K562 (cell line): ENCODE measurements at regions not wholly inside any gene's neighbourhood (a gene's known extent, or its start where the extent isn't known, plus 50 kb on each side); places are given as distances from the start of the nearest gene placed in this dataset.

Experiments used
- ATAC-seq: fragments of 200-7000 bp; cut with Tn5 transposase; 3 replicates; pipeline ENCODE4 v1.9.1; 2020; ENCODE audit warnings: moderate library complexity
- BruUV-seq: library from RNA; stranded (reverse); fragments of 400-500 nt; replicated peaks from 2 replicates; lab custom pipeline; 2021; lab: Mats Ljungman, UMichigan
- CTCF ChIA-PET: fragments of 300-600 bp; formaldehyde crosslinking; extraction: SDS; loops from one replicate; lab custom pipeline; 2021; ENCODE audit warnings: low intra/inter-chr PET ratio; lab: Yijun Ruan, JAX
- POLR2A ChIA-PET: fragments of 300-600, 350-650 bp; sonication (Branson Sonifier 250); formaldehyde crosslinking; extraction: SDS; loops from one replicate; lab custom pipeline; 2021; ENCODE audit warnings: antibody characterized with exemption, inconsistent platforms; lab: Yijun Ruan, JAX
- DNase-seq, 4 experiments: peaks; one replicate each; pipeline versions ENCODE4 v3.0.0 to v3.0.0-alpha.2; 2011 to 2018; ENCODE audit warnings: low spot score in 3 of 4, mixed read lengths in 3 of 4; ENCODE audit errors: extremely low read depth in 1 of 4
- FAIRE-seq: peaks from 2 replicates; lab custom pipeline; 2011; peaks lifted over from hg19 to GRCh38; lab: Jason Lieb, UNC
- H2AFZ ChIP-seq: 2 replicates; pipeline ENCODE4 v1.6.0; 2011; ENCODE audit warnings: low read depth, low read length, control low read depth, inconsistent platforms
- H3K27ac ChIP-seq: fragments of 200-600 bp; 3 replicates; pipeline ENCODE4 v1.8.0; 2011; ENCODE audit warnings: low read depth, mild to moderate bottlenecking, control low read depth, inconsistent platforms, low read length, moderate library complexity, mixed read lengths; ENCODE audit errors: extremely low read depth
- H3K27me3 ChIP-seq, 2 experiments: fragments of 300-600 bp in 1 of 2; 2 replicates in 1 of 2; 3 replicates in 1 of 2; pipeline versions ENCODE4 v1.6.0 to v1.8.0; 2011; ENCODE audit warnings: inconsistent platforms in 2 of 2, low read length in 2 of 2, mild to moderate bottlenecking in 1 of 2, mixed read lengths in 1 of 2, moderate library complexity in 1 of 2; ENCODE audit not compliant: control insufficient read depth in 2 of 2, insufficient read depth in 2 of 2
- H3K36me3 ChIP-seq: fragments of 300-600 bp; 3 replicates; pipeline ENCODE4 v1.8.0; 2011; ENCODE audit warnings: mild to moderate bottlenecking, low read length, inconsistent platforms; ENCODE audit not compliant: control insufficient read depth, insufficient read depth
- H3K4me1 ChIP-seq, 2 experiments: fragments of 200-600 bp in 1 of 2; replicated peaks in 1 of 2; 2 replicates in 1 of 2; 3 replicates in 1 of 2; pipeline versions ENCODE4 v1.5.1 to v1.8.0; 2011; ENCODE audit warnings: inconsistent platforms in 2 of 2, low read length in 2 of 2, mild to moderate bottlenecking in 1 of 2, mixed read lengths in 1 of 2, moderate library complexity in 1 of 2; ENCODE audit not compliant: control insufficient read depth in 2 of 2, insufficient read depth in 2 of 2
- H3K4me2 ChIP-seq: 2 replicates; pipeline ENCODE4 v1.6.1; 2011; ENCODE audit warnings: low read length, control low read depth, inconsistent platforms, mixed read lengths; ENCODE audit not compliant: insufficient read depth
- H3K4me3 ChIP-seq: fragments of 200-600 bp; sonication (generic), shearing (Covaris generic); 2 replicates; pipeline ENCODE4 v1.5.1; 2016; ENCODE audit warnings: control low read depth, inconsistent platforms
- H3K79me2 ChIP-seq: fragments of 200-600 bp; 3 replicates; pipeline ENCODE4 v1.8.0; 2011; ENCODE audit warnings: low read length, inconsistent platforms; ENCODE audit not compliant: control insufficient read depth, insufficient read depth
- H3K9ac ChIP-seq, 2 experiments: 2 replicates each; pipeline versions ENCODE4 v1.6.0 to v1.6.1; 2011; ENCODE audit warnings: low read depth in 2 of 2, low read length in 2 of 2, control low read depth in 1 of 2, inconsistent platforms in 1 of 2, mild to moderate bottlenecking in 1 of 2, mixed read lengths in 1 of 2; ENCODE audit not compliant: insufficient read depth in 1 of 2
- H3K9me1 ChIP-seq: one replicate; pipeline ENCODE4 v1.6.0; 2011; ENCODE audit warnings: inconsistent platforms, mild to moderate bottlenecking, low read length, moderate library complexity; ENCODE audit not compliant: control insufficient read depth, insufficient read depth
- H3K9me3 ChIP-seq: replicated peaks from 2 replicates; pipeline ENCODE4 v1.5.1; 2011; ENCODE audit warnings: low read depth, low read length, inconsistent platforms; ENCODE audit not compliant: control insufficient read depth, insufficient read depth
- H4K20me1 ChIP-seq: replicated peaks from 2 replicates; pipeline ENCODE4 v1.6.1; 2011; ENCODE audit warnings: low read length, inconsistent platforms, mixed read lengths; ENCODE audit not compliant: control insufficient read depth, insufficient read depth
- GTF2E2 ChIP-seq: fragments of 200-800 bp; sonication (Bioruptor generic); IDR thresholded peaks from 2 replicates; pipeline ENCODE4 v1.6.1; 2016; ENCODE audit warnings: missing genetic modification characterization, missing compliant biosample characterization
- HMGXB4 ChIP-seq: sonication (generic); formaldehyde crosslinking; IDR thresholded peaks from 2 replicates; pipeline ENCODE4 v1.8.1; 2023; ENCODE audit warnings: mild to moderate bottlenecking, missing genetic modification reagents
- KLF13 ChIP-seq: fragments of 450-650 bp; IDR thresholded peaks from 2 replicates; pipeline ENCODE4 v1.6.1; 2016; ENCODE audit warnings: missing genetic modification characterization, low read depth, mild to moderate bottlenecking, missing compliant biosample characterization, moderate library complexity, borderline replicate concordance
- PCBP2 ChIP-seq: fragments of 200-400 bp; formaldehyde crosslinking; IDR thresholded peaks from 2 replicates; pipeline ENCODE4 v1.6.1; 2018; ENCODE audit warnings: low read length, low read depth, mild to moderate bottlenecking, moderate library complexity; ENCODE audit not compliant: poor library complexity, severe bottlenecking
- PTTG1 ChIP-seq: fragments of 450-650 bp; IDR thresholded peaks from 2 replicates; pipeline ENCODE4 v1.6.1; 2016; ENCODE audit warnings: low read depth, mild to moderate bottlenecking, missing genetic modification characterization, missing compliant biosample characterization
- RBM17 ChIP-seq: fragments of 200-400 bp; formaldehyde crosslinking; IDR thresholded peaks from 2 replicates; pipeline ENCODE4 v1.6.1; 2017; ENCODE audit warnings: low read depth, mild to moderate bottlenecking, low read length, borderline replicate concordance
- ZBTB8A ChIP-seq: fragments of 450-650 bp; IDR thresholded peaks from 2 replicates; pipeline ENCODE4 v1.6.1; 2018; ENCODE audit warnings: mild to moderate bottlenecking, moderate library complexity; ENCODE audit not compliant: partially characterized antibody
- ZNF124 ChIP-seq: sonication (generic); formaldehyde crosslinking; IDR thresholded peaks from 2 replicates; pipeline ENCODE4 v1.8.1; 2022; ENCODE audit warnings: missing genetic modification reagents
- ZNF239 ChIP-seq: fragments of 250-450 bp; sonication (Bioruptor Pico); IDR thresholded peaks from 2 replicates; pipeline ENCODE4 v1.4.0; 2020; ENCODE audit warnings: mild to moderate bottlenecking
- ZNF282 ChIP-seq: sonication (generic); formaldehyde crosslinking; IDR thresholded peaks from 2 replicates; pipeline ENCODE4 v1.8.1; 2023; ENCODE audit warnings: missing genetic modification reagents
- ZNF699 ChIP-seq: fragments of 250-450 bp; sonication (Bioruptor Pico); IDR thresholded peaks from 2 replicates; pipeline ENCODE4 v1.8.0; 2021; ENCODE audit warnings: mild to moderate bottlenecking, moderate library complexity; ENCODE audit not compliant: insufficient replicate concordance
- ZNF76 ChIP-seq: fragments of 250-450 bp; sonication (Bioruptor Pico); IDR thresholded peaks from 2 replicates; pipeline ENCODE4 v1.4.0; 2020; ENCODE audit warnings: mild to moderate bottlenecking, moderate library complexity, borderline replicate concordance
- WGBS: fragments of 100-300 bp; shearing (Covaris generic); methylation state at CpG from one replicate; pipeline ENCODE4 v1.1.6; 2016; ENCODE audit warnings: low coverage, mixed read lengths; ENCODE audit not compliant: insufficient coverage; ENCODE audit errors: missing lambda C conversion rate; 5-methylcytosine and 5-hydroxymethylcytosine counted together
- in situ Hi-C: fragments of 300-500 bp; cut with MboI; formaldehyde crosslinking; loops from 4 replicates; pipeline ENCODE4 v1.15.0; 2018; ENCODE audit warnings: inconsistent platforms, mixed read lengths
- intact Hi-C: fragments of 100-400 bp; cut with micrococcal nuclease; formaldehyde crosslinking; loops from 2 replicates; pipeline ENCODE4 v1.14.2; 2022

- 0% methylated on average over 2 of the region's 3 CpGs for WGBS
- BruUV-seq, result no TSS peak
- H3K9me3 ChIP-seq, result no peaks in the 10 kb centered on the region
- no peak for DNase-seq
- no peak overlapping the region for H3K27ac ChIP-seq
- no peaks in the 10 kb centered on the region for H3K27me3 ChIP-seq
- intact Hi-C loops (no loop called here), in situ Hi-C loops (no loop called here)
- no peak overlapping the region for H3K9ac ChIP-seq
- POLR2A ChIA-PET, result interaction anchor here (1.0 kb wide), 1 partner anchor 10 kb away, joined by 3 read pairs; no protein-coding TSS in a partner anchor
- no peak overlapping the region for H2AFZ ChIP-seq
- ATAC-seq, result no peak
- no peaks in the 10 kb centered on the region for H3K9me1 ChIP-seq
- CTCF ChIA-PET, result no interaction called here
- no peaks in the 10 kb centered on the region for H3K79me2 ChIP-seq
- TF ChIP-seq RBM17, result no peak
- TF ChIP-seq ZNF282 (CRISPR knock-in tag), result no peak
- no peak for TF ChIP-seq ZNF76 (CRISPR knock-in tag)
- TF ChIP-seq ZBTB8A, result no peak
- TF ChIP-seq HMGXB4 (CRISPR knock-in tag), result no peak
- TF ChIP-seq ZNF124 (CRISPR knock-in tag), result no peak
- TF ChIP-seq ZNF699, result no peak
- no peak for TF ChIP-seq ZNF239 (CRISPR knock-in tag)
- no peak for TF ChIP-seq GTF2E2 (tag)
- TF ChIP-seq PTTG1 (tag), result no peak
- no peak for TF ChIP-seq PCBP2
- TF ChIP-seq KLF13 (tag), result no peak
- no peaks in the 10 kb centered on the region for H3K4me1 ChIP-seq
- H3K4me2 ChIP-seq, result no peak overlapping the region
- H4K20me1 ChIP-seq, result no peaks in the 10 kb centered on the region
- H3K36me3 ChIP-seq, result no peaks in the 10 kb centered on the region
- no peak overlapping the region for H3K4me3 ChIP-seq
- no peak for FAIRE-seq
Observed at GRCh38 chr9:88721025-88721424, 186.0 kb downstream of the NXNL2 start.
